Activated B cell treated with CpG ODN at 0.5 μM for 24 hours (primary cell): ENCODE measurements at regions not wholly inside any gene's neighbourhood (a gene's known extent, or its start where the extent isn't known, plus 50 kb on each side); places are given as distances from the start of the nearest gene placed in this dataset.

ENCODE experiments used
- ATAC-seq: fragments of 200-7000 bp; cut with Tn5 transposase; one replicate; pipeline ENCODE4 v1.10.0; 2021; ENCODE audit warnings: low read depth, mild to moderate bottlenecking, moderate library complexity
- CTCF ChIA-PET: fragments of 350-600 bp; sonication (Branson Sonifier 250); formaldehyde crosslinking; loops from one replicate; lab custom pipeline; 2021; ENCODE audit warnings: antibody characterized with exemption; lab: Charles Lee
- POLR2A ChIA-PET: fragments of 350-600 bp; sonication (Branson Sonifier 250); formaldehyde crosslinking; loops from one replicate; lab custom pipeline; 2021; ENCODE audit warnings: antibody characterized with exemption; lab: Charles Lee
- DNase-seq: peaks from one replicate; pipeline ENCODE4 v3.0.0; 2022
- H3K27ac Mint-ChIP-seq: one replicate; pipeline ENCODE4 v1.8.0; 2020; ENCODE audit warnings: mixed read lengths
- H3K27me3 Mint-ChIP-seq: one replicate; pipeline ENCODE4 v1.8.0; 2021; ENCODE audit warnings: mixed read lengths
- H3K36me3 Mint-ChIP-seq: one replicate; pipeline ENCODE4 v1.8.0; 2021; ENCODE audit warnings: low read depth, mixed read lengths
- H3K4me1 Mint-ChIP-seq: one replicate; pipeline ENCODE4 v1.8.0; 2021; ENCODE audit warnings: mixed read lengths
- H3K4me3 Mint-ChIP-seq: one replicate; pipeline ENCODE4 v1.8.0; 2020; ENCODE audit warnings: mild to moderate bottlenecking, mixed read lengths
- H3K9me3 Mint-ChIP-seq: one replicate; pipeline ENCODE4 v1.8.0; 2020; ENCODE audit warnings: mixed read lengths
- intact Hi-C: fragments of 100-400 bp; cut with micrococcal nuclease; formaldehyde crosslinking; loops from one replicate; pipeline ENCODE4 v1.15.1; 2024
- TF ChIP-seq, protein P1 (sequence below): fragments of 200-600 bp; IDR thresholded peaks from one replicate; pipeline ENCODE4 v1.8.0; 2022; ENCODE audit warnings: antibody characterized with exemption, mild to moderate bottlenecking

DNA sequence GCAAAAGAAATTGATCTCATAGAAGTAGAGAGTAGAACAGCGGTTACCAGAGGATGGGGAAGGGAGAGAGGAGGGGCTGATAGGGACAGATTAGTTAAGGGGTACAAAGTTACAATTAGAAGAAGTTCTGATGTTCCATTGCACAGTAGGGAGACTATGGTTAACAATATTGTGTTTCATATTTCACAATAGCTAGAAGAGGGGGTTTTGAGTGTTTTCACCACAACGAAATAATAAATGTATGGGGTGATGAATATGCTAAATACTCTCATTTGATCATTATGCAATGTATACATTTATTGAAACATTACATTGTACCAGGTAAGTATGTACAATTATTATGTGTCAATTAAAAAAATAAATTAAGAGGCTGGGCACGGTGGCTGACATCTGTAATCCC is 291.2 kb upstream of the KCNJ16 start:
- no peaks in the 10 kb centered on the region for H3K9me3 Mint-ChIP-seq
- no peaks in the 10 kb centered on the region for H3K36me3 Mint-ChIP-seq

DNA sequence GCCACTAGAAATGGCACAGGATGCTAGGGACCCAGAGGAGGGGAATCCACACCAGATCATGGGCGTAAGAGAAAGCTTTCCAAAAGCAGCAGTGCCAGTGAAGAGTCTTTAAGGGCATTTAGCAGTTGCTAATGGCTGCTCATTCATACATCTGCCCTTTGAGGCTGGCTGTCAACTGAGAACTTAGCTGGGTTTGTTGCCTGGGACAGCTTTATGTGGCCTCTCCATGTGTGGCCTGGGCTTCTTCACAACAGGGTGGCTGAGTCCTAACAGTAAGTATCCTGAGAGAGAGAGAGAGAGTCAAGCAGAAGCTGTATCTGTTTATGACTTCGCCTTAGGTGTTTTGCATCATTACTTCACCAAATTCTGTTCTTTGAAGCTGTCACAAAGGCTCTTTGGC is 286.1 kb upstream of the KCNJ16 start:
- no peaks in the 10 kb centered on the region for H3K9me3 Mint-ChIP-seq
- intact Hi-C loops = no loop called here
- POLR2A ChIA-PET = no interaction called here
- DNase-seq (no peak), ATAC-seq (no peak)
- H3K4me1 Mint-ChIP-seq = no peaks in the 10 kb centered on the region
- no peaks in the 10 kb centered on the region for H3K36me3 Mint-ChIP-seq
- H3K27me3 Mint-ChIP-seq = no peaks in the 10 kb centered on the region
- CTCF ChIA-PET = no interaction called here
- H3K27ac Mint-ChIP-seq = no peak overlapping the region
- TF ChIP-seq, protein P1, sequence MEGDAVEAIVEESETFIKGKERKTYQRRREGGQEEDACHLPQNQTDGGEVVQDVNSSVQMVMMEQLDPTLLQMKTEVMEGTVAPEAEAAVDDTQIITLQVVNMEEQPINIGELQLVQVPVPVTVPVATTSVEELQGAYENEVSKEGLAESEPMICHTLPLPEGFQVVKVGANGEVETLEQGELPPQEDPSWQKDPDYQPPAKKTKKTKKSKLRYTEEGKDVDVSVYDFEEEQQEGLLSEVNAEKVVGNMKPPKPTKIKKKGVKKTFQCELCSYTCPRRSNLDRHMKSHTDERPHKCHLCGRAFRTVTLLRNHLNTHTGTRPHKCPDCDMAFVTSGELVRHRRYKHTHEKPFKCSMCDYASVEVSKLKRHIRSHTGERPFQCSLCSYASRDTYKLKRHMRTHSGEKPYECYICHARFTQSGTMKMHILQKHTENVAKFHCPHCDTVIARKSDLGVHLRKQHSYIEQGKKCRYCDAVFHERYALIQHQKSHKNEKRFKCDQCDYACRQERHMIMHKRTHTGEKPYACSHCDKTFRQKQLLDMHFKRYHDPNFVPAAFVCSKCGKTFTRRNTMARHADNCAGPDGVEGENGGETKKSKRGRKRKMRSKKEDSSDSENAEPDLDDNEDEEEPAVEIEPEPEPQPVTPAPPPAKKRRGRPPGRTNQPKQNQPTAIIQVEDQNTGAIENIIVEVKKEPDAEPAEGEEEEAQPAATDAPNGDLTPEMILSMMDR = no peak
- no peak overlapping the region for H3K4me3 Mint-ChIP-seq

More for the DNA sequence above, 291.2 kb upstream of the KCNJ16 start:
- ChIA-PET CTCF (no interaction called here), POLR2A (no interaction called here)
- no peak for DNase-seq
- H3K27ac Mint-ChIP-seq = no peak overlapping the region
- ATAC-seq = no peak
- no peaks in the 10 kb centered on the region for H3K27me3 Mint-ChIP-seq
- no peak overlapping the region for H3K4me3 Mint-ChIP-seq
- TF ChIP-seq, protein P1 = no peak
- H3K4me1 Mint-ChIP-seq = no peaks in the 10 kb centered on the region
- intact Hi-C loops = no loop called here

DNA sequence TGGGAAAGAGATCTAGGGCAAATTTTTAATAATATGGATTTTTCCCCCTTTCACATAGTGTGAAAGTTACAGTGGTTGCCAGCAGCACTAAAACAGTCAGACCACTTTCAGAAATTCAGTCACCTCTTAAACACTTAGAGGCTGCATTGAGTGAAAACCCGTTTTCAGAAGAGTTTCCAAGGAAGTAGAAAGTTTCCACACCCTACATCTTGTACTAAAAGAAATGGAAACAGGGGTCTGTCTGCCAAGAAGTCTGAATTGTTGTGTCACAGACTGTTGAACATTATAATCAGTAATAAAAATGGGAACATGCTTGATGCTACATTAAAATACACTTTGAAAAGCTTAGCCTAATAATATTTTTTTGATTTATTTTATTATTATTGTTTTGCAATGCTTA is 278.9 kb upstream of the KCNJ16 start:
- Mint-ChIP-seq H3K4me3 (no peak overlapping the region), H3K4me1 (no peaks in the 10 kb centered on the region), H3K9me3 (no peaks in the 10 kb centered on the region), H3K27me3 (no peaks in the 10 kb centered on the region), H3K27ac (no peak overlapping the region), H3K36me3 (no peaks in the 10 kb centered on the region)
- TF ChIP-seq, protein P1 = no peak
- intact Hi-C loops = no loop called here
- ChIA-PET POLR2A (no interaction called here), CTCF (no interaction called here)
- ATAC-seq (no peak), DNase-seq (no peak)

DNA sequence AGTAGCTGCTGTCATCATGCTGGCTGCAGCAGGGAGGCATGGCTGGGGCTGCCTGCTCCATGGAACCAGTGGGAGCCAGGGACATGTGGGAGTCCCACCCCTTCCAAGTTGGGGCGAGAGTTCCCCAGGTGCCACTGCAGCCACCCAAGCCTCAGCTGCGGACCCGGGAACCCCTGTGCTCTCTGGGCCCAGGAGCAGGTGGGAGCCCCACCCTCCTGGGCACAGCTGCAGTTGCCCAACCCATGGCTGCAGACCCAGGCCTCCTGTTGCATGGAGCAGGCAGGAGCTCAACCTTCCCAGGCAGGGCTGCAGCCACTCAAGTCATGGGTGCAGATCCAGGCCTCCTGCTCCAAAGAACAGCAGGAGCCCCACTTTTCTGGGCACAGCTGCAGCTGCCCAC is 274.2 kb upstream of the KCNJ16 start:
- intact Hi-C loops = no loop called here
- TF ChIP-seq, protein P1 = no peak
- DNase-seq (no peak), ATAC-seq (no peak)
- ChIA-PET POLR2A (no interaction called here), CTCF (no interaction called here)
- Mint-ChIP-seq H3K36me3 (no peaks in the 10 kb centered on the region), H3K9me3 (no peaks in the 10 kb centered on the region), H3K27me3 (no peaks in the 10 kb centered on the region), H3K27ac (no peak overlapping the region), H3K4me3 (no peak overlapping the region), H3K4me1 (no peaks in the 10 kb centered on the region)

DNA sequence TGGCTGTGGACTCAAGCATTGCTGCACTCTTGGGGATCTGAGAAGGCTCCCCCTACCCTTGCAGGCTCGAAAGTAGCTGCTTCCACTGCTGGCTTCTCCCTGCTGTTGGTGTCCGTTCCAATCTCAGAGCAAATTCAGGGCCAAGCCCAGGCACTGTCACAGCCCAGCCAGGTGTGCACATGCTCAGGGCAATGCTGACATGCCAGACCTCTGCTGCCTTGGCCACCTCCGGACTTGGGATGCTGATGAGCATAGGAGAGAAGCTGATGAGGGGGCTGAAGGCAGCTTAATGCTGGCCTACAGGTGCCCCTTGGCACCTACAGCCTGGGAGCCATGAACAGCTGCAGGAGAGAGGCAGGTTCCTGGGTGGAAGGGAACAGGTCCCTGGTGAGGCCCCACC is 273.7 kb upstream of the KCNJ16 start:
- intact Hi-C loops = no loop called here
- no peak overlapping the region for H3K27ac Mint-ChIP-seq
- CTCF ChIA-PET = no interaction called here
- POLR2A ChIA-PET = no interaction called here
- no peaks in the 10 kb centered on the region for H3K27me3 Mint-ChIP-seq
- no peaks in the 10 kb centered on the region for H3K9me3 Mint-ChIP-seq
- TF ChIP-seq, protein P1 = no peak
- no peaks in the 10 kb centered on the region for H3K36me3 Mint-ChIP-seq
- H3K4me1 Mint-ChIP-seq = no peaks in the 10 kb centered on the region
- ATAC-seq (no peak), DNase-seq (no peak)
- no peak overlapping the region for H3K4me3 Mint-ChIP-seq
